NOMO-1 treated with dmso at 0.1 percent for 144 hours (cell line): ENCODE measurements at regions not wholly inside any gene's neighbourhood (a gene's known extent, or its start where the extent isn't known, plus 50 kb on each side); places are given as distances from the start of the nearest gene placed in this dataset.

Experiments
- DNase-seq: peaks from one replicate; lab custom pipeline; 2025; ENCODE audit not compliant: unreplicated experiment; lab: John Stamatoyannopoulos, UW

DNA sequence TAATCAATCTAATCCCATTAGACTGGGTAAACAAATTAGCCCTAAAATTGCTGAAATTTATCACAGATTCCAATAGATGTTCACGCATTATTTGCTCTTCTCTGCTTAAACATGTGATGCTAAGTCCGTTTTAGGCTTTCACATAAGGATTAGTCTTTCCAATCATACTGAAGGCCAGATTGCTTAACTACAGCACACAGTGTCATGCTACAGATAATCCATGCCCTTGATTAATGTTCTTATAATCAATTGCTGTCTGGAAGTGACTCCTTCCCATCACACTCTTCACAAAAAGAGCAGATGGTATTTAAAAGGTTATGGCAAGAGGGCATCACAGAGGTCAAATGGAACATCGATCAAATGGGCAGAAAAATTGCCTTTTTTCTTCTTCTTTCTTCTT is 471.5 kb upstream of the ROBO1 start:
- DNase-seq = no peak

DNA sequence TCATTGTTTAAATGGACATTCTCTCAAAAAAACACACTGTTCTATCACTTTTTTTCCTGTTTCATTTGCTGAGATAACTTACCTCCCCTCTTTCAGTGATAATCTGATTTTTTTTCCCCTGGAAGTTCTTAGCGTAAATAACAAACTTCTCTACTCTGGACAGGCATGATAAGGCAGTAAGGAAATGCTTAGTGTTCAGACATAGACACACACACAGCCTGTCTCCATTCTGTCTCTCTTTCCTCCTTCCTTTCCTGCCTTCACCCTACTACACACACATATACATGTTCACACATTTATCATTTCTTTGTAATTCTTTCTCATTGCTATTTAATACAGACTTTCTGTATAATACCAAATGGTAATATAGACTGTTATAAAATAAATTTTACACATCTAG is 470.8 kb upstream of the ROBO1 start:
- DNase-seq = no peak

DNA sequence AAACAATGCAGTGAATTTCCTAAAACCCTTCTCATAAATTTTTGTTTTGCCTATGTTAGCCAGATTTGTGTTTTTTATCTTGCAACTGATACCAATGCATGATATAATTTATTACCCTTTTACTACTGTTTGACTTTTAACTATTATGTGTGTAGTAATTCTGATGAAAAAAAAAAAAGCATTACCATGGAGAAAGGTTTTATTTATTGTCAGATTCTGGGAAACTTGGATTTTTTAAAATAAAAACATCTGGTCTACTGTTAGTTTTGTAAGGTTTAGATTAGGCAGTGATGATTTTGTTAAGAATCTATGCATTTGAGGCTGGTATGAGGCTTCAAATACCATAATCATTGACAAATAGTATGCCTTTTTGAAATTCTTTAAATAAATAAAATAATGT is 470.4 kb upstream of the ROBO1 start:
- DNase-seq = no peak

DNA sequence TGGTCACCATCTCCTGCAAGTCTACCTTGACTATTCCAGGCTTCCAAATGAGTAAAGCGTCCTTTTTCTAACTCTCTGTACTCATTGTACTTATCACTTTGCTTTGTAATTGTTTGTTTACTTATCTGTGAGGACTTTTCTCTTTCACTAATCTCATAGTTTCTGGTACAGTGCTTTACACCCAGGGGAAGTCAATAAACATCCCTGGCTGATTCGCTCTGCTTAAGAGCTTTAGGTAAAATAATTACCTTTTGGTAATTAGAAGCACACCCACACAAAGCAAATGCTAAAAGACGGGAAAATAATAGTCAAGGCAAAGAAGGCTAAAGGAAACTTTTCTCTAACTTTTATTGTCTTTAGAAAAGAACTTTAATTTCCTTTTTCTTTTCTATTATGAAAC is 466.9 kb upstream of the ROBO1 start:
- DNase-seq = no peak

DNA sequence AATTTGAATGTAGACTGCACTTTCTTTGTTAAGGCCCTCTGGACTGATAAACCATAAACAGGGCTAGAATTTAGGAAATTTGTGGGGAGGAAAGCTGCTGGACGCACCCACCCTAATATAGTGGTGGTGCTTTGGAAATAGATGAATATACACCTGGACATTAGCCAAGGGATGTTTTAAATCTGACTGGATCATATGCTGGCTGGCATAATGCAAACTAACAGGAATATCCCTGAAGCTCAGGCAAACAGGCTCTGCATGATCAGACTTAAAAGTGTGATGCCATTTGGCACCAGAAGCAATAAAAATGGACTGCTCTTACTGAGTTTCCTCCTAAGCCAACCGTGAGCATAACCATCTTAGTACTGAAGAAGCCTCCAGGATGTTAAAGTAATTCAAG is 465.8 kb upstream of the ROBO1 start:
- no peak for DNase-seq

DNA sequence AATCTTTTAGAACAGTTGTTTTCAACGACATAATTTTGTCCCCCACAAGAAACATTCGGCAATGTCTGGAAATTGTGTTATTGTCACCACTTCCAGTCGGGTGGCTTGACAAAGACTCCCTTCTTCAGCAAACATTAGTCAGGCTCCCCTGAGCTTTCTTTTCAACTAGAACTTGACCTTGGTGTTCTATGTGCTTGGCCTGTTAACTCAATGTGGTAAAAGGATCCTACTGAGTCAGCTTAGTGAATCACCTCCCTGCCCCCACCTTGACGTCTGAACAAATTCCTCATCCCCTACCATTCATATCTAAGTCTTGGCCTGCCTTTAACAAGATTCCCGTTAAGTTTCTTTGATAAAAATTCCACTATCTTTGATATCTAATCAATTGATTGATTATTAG is 465.0 kb upstream of the ROBO1 start:
- no peak for DNase-seq

DNA sequence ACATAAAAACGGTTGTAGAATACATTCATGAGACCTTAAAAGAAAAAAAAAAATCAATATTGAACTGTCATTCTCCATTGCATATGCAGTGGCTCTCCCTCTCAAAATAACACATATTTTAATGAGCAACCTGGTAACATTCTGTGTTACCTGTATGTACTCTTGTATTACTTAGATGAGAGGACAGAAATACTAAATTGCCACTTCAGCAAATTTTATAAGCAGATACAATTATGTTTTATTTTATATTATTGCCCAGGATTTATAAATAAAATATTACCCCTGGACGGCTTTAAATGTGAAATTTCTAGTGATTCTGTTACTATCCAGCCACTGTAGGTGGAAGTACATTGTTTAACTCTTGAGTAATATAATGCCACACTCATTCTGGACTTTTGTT is 463.2 kb upstream of the ROBO1 start:
- DNase-seq = no peak

DNA sequence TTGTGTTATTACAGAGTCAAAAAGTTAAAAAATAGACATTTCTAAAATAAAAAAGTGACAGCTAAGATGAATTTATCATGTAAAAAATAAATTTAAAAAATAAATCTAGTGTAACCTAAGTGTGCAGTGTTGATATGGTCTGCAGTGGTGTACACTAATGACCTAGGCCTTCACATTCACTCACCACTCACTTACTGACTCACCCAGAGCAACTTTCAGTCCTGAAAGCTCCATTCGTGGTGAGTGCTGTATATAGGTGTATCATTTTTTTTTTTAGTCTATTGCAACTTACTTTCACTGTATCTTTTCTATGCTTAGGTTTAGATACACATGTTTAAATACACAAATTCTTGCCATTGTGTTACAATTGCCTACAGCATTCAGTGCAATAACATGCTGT is 459.4 kb upstream of the ROBO1 start:
- no peak for DNase-seq

DNA sequence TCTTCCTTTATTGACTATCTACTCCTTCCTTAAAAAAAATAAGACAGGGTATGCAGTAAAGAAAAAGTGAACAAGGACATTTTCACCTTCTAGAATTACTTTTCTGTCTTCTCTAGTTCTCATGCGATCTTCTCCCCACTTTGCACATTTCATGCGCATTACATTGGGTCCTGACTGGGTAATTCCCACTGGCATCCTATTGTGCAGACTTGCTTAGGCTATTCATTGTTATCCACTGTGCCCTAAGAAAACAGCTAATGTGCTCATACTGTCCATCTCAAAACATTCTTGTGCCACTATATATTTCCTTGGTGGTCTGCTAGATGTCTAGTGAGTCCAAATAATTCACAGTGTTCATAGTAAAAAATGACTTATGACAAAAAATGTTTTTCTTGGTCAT is 447.4 kb upstream of the ROBO1 start:
- DNase-seq = no peak

DNA sequence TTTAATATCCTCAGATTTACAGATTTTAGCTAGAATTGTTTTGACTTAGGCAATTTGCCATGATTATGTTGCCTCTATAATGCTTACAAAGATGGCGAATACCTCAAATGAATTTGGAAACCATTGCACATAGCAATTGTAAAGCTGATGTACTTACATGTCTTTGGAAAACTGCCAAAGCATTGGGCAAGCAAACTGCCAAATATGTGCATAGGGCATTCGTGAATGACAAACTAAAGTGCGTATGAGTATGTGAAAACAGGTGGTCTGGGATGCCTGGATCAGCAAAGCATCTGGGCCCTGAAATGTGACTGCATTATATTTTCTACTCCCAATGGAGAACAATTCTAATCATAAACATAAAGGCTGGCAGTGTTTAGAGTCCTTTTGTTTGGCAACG is 445.3 kb upstream of the ROBO1 start:
- no peak for DNase-seq

DNA sequence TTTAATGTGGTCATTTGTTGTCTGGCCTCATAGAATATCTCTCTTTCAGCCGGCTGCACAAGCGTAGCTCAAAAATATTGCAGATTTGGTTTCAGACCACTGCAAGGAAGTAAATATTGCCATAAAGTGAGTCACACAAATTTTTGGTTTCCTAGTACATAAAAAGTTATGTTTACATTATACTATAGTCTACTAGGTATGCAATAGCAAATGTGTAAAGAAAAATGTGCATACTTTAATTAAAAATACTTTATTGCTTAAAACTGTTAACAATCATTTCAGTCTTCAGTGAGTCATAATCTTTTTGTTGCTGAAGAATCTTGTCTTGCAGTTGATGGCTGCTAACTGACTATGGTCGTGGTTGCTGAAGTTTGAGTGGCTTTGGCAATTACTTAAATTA is 425.1 kb upstream of the ROBO1 start:
- no peak for DNase-seq

DNA sequence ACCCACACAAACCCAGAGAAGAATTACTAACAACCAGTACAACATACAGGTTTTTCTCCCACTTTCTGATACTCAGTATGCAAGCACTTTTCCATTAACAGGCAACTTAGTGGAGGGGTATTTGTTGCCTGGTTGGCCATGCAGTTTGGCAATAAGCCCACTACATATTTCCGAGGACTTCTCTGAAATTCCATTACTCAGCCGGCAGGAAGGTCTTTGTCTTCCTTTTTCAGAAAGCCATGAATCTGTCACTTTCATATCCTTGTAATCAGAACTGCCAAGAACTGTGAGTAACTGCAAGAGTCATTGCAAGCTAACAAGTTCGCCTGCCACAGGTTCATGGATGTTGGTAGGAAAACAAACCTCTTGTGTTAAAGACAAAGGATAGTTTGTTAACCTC is 422.3 kb upstream of the ROBO1 start:
- DNase-seq = no peak

DNA sequence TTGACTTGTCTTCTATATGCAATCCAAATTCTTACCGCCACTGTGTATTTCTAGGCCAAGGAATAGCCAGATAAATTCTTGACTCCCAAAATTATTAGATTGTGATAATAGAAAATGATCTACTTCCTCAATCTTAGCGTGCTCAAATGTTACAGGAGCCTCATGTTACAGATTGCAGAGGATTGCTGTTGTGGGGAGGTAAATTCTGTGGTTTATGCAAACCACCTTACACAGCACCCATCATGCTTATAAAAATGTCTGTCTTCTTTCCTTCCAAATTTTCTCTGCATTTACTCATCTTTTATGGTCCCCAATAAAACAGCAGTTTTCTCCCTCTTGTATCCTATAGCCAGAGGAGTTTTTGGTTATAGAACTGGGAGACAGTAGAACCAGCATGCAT is 420.2 kb upstream of the ROBO1 start:
- DNase-seq = no peak

DNA sequence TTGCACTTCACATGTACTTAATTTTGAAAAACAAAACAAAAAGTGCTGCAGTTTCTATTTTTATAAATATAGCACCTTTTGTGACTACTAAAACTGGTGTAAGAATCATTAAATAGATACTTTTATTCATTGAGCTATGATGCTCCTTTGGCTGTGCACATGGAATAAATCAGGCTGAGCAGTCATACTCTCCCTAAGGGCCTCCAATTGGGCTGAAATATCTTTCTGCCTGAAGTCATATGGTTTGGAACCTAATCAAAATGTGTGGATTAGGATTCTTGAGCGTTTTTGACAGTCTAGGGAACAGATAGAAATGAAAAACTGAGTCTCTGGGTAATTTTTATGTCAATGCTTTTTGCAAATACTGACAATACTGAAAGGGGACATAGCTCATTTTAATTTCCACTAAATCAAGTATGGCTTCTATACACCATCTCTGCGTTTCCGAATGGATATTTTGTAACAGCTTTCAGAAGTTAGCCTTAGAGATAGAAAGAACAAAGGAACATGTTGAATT is 392.2 kb upstream of the ROBO1 start:
- no peak for DNase-seq

DNA sequence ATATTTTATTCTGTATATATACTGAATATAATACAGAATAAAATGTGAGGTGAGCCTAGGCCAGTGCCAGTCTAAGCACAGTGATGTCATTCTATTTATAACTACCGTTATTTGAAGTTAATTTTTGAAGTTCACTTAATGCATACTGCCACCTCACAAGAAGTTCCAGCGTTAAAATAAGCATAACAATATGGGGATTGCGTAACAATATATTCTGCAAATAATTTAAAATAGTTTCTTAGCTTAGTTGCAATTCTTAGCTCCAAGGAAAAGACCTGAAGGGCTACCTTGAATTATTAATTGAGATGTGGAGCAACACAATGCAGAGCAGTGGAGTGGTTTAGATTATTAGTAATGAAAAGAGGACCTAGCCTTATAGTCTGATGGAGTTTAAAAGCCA is 390.5 kb upstream of the ROBO1 start:
- no peak for DNase-seq

DNA sequence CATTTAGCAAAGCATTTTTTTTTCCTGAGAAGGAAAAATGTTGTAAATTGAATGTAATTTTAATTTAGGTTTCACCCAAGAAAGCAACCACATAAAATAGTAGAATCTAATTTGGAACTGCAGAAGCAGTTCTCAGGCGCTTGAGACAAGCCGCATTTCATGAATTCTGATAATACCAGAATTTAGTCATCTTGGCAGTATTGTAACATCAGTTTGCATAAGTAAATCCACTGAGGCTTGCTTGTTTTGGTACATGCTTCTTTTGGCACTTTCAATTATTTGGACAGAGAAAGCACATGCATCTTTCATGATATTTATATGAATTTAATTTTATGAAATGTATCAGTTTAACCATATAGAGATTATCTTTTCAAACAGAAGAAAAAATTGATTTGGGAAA is 389.7 kb upstream of the ROBO1 start:
- DNase-seq = no peak

DNA sequence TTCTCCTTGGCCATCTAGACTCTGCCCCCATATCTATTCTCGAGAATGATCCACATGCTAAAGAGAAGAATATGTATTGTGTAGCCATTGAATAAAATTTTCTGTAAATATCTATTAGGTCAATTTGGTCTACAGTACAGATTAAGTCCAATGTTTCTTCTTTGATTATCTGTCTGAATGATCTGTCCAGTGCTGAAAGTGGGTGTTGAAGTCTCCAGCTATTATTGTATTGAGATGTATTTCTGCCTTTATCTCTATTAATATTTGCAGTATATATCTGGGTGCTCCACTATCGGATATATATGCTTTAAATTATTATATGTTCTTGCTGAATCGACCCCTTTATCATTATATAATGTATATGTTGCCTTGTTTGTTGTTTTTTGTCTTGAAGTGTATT is 384.9 kb upstream of the ROBO1 start:
- DNase-seq = no peak

DNA sequence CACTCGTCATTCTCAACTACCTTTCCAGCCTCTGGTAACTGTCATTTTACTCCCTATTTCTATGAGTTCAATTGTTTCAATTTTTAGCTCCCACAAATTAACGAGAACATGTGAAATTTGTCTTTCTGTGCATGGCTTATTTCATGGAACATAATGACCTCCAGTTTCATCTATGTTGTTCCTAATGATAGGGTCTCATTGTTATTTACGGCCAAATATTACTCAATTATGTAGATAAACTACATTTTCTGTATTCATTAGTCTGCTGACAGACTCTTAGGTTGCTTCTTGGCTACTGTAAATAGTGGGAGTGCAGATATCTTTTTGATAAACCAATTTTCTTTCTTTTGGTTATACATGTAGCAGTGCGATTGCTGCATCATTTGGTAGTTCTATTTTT is 374.9 kb upstream of the ROBO1 start:
- no peak for DNase-seq

DNA sequence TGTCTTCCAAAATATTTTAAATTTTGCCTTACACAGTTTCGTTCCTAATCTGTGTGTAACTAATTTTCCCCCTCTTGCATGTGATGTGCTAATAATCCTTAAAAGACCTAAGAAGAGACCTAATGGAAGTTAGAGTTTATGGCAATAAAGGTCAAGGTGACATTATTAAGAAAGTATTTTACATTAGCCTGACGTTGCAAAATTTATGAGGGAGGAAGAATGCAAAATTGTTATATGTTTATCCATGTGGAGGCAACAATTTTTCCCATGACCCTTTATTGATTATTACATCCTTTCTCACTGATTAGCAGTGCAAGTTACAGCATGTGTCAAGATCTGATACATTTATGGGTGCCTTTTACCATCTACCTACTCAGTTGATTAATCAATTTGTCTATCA is 373.8 kb upstream of the ROBO1 start:
- DNase-seq = no peak

DNA sequence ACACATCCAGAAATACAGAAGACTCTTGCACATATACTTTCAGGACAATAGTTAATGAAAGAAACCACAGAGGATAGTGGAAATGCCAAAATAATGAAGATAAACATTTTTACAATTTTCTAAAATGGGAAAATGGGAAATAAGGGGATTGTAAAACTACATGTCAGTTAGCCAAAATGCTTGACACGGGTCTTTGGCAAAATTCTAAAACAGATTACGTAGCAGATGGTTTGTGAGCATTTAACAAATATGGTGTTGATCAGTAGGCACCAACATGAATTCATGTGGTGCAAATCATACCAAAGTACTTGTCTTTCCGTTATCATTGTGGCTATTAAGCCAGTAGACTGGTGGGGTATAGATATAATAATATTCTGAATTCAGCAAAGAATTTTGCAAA is 348.5 kb upstream of the ROBO1 start:
- DNase-seq = no peak

DNA sequence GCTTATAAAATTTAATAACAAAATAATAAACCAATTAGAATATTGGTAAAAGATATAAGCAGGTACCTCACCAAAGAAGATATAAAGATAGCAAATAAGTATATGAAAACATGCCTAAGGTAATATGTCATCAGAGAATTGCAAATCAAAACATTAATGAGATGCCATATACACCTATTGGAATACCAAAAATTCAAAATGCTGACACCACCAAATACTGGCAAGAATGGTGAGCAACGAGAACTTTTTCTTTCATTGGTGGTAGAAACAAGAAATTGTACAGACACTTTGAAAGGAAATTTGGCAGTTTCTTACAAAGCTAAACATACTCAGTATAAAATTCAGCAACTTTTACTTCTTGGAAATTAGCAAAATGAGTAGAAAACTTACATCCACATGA is 346.9 kb upstream of the ROBO1 start:
- no peak for DNase-seq

DNA sequence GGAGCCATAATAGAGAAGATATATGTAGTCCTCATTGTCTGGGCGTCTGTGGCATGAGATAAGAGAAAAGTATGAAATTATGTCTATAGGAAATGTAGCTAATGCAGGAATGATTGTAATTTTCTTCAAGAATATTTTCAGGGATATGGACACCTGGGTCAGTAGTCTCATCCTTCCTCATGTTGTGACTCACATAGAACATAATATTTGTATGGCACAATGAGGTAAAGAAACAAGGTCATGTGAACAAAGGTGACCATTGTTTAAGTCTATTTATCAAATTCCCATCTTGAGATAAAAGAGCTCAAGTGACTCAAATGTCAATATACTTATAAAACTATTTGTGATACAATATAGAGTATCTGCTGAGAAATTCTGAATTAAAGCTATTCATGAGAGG is 345.5 kb upstream of the ROBO1 start:
- DNase-seq = no peak

DNA sequence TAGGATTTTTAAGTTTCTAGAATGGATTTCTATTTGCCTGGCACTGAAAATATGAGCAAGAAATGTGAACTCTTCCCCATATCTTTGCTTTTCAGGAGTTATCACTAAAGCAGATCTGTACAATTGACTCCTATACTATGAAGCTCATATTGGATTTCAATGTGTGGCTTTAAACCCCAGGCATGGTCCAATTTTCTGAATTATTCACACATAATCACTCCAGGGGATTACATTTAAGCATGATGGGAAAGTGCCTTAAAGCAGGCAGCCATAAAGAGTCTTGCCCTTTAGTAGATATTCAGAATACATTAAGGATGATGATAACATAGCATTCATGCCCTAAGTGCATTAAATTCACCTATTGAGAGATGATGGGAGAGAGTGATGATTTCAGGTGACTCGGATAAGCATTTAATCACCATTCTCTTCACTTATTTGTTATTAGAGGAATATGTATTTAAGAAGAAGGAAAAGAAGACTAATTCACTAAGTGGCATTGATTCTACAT is 331.8 kb upstream of the ROBO1 start:
- DNase-seq = no peak

DNA sequence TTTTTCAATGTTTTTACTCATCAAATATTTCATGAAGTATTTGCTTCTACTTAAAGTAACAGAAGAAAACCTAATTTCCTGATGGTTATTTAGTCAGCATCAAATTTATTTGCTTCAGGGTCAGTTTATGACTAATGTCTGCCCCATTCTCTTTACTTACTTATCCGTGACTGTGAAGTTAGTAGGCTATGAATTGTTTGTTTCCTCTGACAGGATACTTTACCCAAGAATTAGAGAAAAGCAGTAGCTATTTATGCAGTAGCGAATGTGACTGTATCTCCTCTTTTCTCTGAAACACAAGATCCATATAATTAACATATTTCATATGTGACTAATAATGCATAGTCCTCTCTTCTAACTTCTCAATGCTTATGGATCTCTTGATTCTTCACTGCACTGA is 329.9 kb upstream of the ROBO1 start:
- DNase-seq = no peak
